ENCODE measurements at regions not wholly inside any gene's neighbourhood (a gene's known extent, or its start where the extent isn't known, plus 50 kb on each side); places are given as distances from the start of the nearest gene placed in this dataset.

DNA sequence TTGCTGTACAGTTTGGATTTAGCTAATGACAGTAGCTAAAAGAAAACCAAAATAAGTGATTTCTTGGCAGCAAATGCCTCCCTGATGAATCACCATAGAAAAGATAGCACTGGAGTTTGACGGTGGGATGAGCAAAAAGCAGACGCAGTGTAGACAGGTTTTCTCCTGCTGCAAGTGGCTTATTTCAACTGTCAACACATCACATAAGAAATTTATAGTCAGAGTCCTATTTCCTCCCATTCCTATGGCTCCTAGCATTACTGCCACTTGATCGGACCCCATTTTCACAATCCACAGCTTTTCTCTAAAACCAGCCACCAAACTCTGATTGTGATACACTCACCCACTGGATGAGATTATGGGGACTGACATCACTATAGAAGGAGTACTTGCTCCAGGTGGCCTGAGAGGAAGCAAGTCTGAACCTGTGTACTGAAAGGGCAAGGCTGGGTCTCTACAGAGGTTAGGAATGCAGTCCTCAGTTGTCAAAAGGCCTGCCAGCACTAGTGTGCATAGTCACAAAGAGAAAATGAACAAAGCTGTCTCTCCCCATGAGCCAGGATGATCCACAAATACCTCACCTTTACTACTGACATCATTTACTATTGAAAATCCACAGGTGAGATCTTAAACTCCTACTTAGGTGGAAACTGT lies 359.8 kb downstream of the LTN1 start:
- 0 out of 2 replicates have a peak, but pooled peaks cover under 1% of the 10 kb centered on the region for H3K9me3 Mint-ChIP-seq
- H3K4me1 Mint-ChIP-seq, result peaks cover 11% of the 10 kb centered on the region; the same call in 1 of the 2 replicates
- TF ChIP-seq, protein P1, sequence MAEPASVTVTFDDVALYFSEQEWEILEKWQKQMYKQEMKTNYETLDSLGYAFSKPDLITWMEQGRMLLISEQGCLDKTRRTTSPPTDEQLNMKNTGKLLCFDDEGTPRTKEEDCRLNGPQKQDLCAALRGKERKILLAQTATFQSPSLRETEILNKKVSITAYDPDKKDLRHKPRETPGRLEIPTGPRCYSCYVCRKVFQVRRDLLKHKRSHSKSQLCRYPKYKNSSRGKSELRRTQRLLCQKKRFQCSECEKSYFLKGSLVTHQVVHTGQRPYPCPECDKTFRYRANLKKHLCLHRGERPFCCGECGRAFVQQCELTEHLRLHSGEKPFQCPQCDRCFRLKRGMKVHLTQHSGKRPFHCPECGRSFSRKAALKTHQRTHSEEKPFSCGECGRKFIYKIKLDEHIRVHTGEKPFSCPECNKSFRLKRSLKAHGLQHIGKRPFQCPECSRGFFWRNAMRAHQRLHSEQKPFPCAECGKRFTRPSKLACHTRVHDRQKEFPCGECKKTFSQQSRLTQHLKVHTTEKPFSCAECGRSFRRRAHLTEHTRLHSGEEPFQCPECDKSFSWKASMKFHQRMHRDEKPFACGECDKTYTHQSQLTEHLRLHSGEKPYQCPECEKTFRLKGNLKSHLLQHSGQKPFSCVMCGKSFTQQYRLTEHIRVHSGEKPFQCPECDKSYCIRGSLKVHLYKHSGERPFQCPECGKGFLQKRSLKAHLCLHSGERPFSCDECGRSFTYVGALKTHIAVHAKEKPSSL (CRISPR knock-in tag; conservative IDR thresholded peaks at IDR 0.05), result no peak
- TF ChIP-seq FOXK1 (CRISPR knock-in tag; IDR thresholded peaks at IDR 0.05), result no peak
- TF ChIP-seq, protein P2, sequence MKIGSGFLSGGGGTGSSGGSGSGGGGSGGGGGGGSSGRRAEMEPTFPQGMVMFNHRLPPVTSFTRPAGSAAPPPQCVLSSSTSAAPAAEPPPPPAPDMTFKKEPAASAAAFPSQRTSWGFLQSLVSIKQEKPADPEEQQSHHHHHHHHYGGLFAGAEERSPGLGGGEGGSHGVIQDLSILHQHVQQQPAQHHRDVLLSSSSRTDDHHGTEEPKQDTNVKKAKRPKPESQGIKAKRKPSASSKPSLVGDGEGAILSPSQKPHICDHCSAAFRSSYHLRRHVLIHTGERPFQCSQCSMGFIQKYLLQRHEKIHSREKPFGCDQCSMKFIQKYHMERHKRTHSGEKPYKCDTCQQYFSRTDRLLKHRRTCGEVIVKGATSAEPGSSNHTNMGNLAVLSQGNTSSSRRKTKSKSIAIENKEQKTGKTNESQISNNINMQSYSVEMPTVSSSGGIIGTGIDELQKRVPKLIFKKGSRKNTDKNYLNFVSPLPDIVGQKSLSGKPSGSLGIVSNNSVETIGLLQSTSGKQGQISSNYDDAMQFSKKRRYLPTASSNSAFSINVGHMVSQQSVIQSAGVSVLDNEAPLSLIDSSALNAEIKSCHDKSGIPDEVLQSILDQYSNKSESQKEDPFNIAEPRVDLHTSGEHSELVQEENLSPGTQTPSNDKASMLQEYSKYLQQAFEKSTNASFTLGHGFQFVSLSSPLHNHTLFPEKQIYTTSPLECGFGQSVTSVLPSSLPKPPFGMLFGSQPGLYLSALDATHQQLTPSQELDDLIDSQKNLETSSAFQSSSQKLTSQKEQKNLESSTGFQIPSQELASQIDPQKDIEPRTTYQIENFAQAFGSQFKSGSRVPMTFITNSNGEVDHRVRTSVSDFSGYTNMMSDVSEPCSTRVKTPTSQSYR (CRISPR knock-in tag; IDR thresholded peaks at IDR 0.05), result no peak
- TF ChIP-seq, protein P3, sequence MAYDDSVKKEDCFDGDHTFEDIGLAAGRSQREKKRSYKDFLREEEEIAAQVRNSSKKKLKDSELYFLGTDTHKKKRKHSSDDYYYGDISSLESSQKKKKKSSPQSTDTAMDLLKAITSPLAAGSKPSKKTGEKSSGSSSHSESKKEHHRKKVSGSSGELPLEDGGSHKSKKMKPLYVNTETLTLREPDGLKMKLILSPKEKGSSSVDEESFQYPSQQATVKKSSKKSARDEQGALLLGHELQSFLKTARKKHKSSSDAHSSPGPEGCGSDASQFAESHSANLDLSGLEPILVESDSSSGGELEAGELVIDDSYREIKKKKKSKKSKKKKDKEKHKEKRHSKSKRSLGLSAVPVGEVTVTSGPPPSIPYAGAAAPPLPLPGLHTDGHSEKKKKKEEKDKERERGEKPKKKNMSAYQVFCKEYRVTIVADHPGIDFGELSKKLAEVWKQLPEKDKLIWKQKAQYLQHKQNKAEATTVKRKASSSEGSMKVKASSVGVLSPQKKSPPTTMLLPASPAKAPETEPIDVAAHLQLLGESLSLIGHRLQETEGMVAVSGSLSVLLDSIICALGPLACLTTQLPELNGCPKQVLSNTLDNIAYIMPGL (CRISPR knock-in tag; IDR thresholded peaks at IDR 0.05), result no peak
- no peak for TF ChIP-seq KAT7 (CRISPR knock-in tag; IDR thresholded peaks at IDR 0.05; ENCODE audit: borderline replicate concordance)
- TF ChIP-seq NR2C2 (CRISPR knock-in tag; IDR thresholded peaks at IDR 0.05), result no peak
- TF ChIP-seq, protein P4, sequence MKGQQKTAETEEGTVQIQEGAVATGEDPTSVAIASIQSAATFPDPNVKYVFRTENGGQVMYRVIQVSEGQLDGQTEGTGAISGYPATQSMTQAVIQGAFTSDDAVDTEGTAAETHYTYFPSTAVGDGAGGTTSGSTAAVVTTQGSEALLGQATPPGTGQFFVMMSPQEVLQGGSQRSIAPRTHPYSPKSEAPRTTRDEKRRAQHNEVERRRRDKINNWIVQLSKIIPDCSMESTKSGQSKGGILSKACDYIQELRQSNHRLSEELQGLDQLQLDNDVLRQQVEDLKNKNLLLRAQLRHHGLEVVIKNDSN (CRISPR knock-in tag; IDR thresholded peaks at IDR 0.05), result no peak
- TF ChIP-seq GTF2I (CRISPR knock-in tag; conservative IDR thresholded peaks at IDR 0.05), result no peak
- TF ChIP-seq RORB (CRISPR knock-in tag; IDR thresholded peaks at IDR 0.05), result no peak
- no peak for TF ChIP-seq NFYB (CRISPR knock-in tag; conservative IDR thresholded peaks at IDR 0.05; ENCODE audit: low read depth)
- TF ChIP-seq ZNF671 (CRISPR knock-in tag; IDR thresholded peaks at IDR 0.05), result no peak
- TF ChIP-seq, protein P5, sequence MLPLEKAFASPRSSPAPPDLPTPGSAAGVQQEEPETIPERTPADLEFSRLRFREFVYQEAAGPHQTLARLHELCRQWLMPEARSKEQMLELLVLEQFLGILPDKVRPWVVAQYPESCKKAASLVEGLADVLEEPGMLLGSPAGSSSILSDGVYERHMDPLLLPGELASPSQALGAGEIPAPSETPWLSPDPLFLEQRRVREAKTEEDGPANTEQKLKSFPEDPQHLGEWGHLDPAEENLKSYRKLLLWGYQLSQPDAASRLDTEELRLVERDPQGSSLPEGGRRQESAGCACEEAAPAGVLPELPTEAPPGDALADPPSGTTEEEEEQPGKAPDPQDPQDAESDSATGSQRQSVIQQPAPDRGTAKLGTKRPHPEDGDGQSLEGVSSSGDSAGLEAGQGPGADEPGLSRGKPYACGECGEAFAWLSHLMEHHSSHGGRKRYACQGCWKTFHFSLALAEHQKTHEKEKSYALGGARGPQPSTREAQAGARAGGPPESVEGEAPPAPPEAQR (CRISPR knock-in tag; IDR thresholded peaks at IDR 0.05), result no peak
- TF ChIP-seq GABPB1 (CRISPR knock-in tag; IDR thresholded peaks at IDR 0.05), result no peak
- TF ChIP-seq IRF2 (CRISPR knock-in tag; IDR thresholded peaks at IDR 0.05; ENCODE audit: borderline replicate concordance, low read depth), result no peak
- no peak for TF ChIP-seq GRHL2 (CRISPR knock-in tag; IDR thresholded peaks at IDR 0.05; ENCODE audit: insufficient replicate concordance, severe bottlenecking)
- no peak for TF ChIP-seq JAZF1 (CRISPR knock-in tag; IDR thresholded peaks at IDR 0.05)
- TF ChIP-seq SOX15 (CRISPR knock-in tag; IDR thresholded peaks at IDR 0.05), result no peak
- TF ChIP-seq OVOL2 (CRISPR knock-in tag; IDR thresholded peaks at IDR 0.05; ENCODE audit: borderline replicate concordance), result no peak
- H3K27ac Mint-ChIP-seq, result no peak overlapping the region
- ATAC-seq (no peak), DNase-seq (ENCODE audit: low spot score) (no peak)
- H3K4me3 Mint-ChIP-seq, result no peak overlapping the region
- CTCF ChIA-PET, result interaction anchor here (0.6 kb wide), 1 partner anchor 118 kb away, joined by 3 read pairs; no protein-coding TSS in a partner anchor
- no peaks in the 10 kb centered on the region for H3K36me3 Mint-ChIP-seq
- POLR2A ChIA-PET, result no interaction called here
- H3K27me3 Mint-ChIP-seq (ENCODE audit: low read depth), result no peaks in the 10 kb centered on the region
